ENCODE measurements at regions not wholly inside any gene's neighbourhood (a gene's known extent, or its start where the extent isn't known, plus 50 kb on each side); places are given as distances from the start of the nearest gene placed in this dataset.

DNA sequence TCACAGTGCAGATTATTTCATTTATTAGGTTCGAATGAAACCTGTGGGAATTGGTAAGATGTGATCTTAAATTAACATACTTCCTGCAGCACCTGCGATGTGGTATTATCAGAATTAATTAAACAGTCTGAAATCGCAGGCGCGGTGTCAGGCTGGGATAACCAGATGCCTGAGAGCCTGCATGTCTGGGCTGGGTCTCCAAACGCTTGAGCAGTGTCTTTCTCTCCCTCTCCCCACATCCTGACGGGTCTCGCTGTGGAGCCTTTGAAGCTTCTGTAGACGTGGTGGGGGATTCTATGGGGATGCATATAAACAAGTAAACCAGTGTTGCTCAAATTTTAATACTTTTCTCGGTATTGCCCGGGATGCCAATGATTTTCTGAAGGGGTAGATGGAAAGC lies 366.2 kb upstream of the SPRED2 start:
- no peak overlapping the region for H3K4me3 ChIP-seq (replicated peaks in 1 of 3)
- intact Hi-C loops (cut with DNase I) = no loop called here
- no peak overlapping the region for H3K27ac ChIP-seq
- H3K4me1 ChIP-seq = no peaks in the 10 kb centered on the region
- no peaks in the 10 kb centered on the region for H3K36me3 ChIP-seq
- TF ChIP-seq POLR2A (IDR thresholded peaks at IDR 0.05) = no peak
- TF ChIP-seq, protein P1, sequence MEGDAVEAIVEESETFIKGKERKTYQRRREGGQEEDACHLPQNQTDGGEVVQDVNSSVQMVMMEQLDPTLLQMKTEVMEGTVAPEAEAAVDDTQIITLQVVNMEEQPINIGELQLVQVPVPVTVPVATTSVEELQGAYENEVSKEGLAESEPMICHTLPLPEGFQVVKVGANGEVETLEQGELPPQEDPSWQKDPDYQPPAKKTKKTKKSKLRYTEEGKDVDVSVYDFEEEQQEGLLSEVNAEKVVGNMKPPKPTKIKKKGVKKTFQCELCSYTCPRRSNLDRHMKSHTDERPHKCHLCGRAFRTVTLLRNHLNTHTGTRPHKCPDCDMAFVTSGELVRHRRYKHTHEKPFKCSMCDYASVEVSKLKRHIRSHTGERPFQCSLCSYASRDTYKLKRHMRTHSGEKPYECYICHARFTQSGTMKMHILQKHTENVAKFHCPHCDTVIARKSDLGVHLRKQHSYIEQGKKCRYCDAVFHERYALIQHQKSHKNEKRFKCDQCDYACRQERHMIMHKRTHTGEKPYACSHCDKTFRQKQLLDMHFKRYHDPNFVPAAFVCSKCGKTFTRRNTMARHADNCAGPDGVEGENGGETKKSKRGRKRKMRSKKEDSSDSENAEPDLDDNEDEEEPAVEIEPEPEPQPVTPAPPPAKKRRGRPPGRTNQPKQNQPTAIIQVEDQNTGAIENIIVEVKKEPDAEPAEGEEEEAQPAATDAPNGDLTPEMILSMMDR (IDR thresholded peaks at IDR 0.05) = no peak
- 92 to 93% methylated on average over 11 of the region's 11 CpGs for WGBS, 2 donors
- no peak for DNase-seq
- no peaks in the 10 kb centered on the region for H3K27me3 ChIP-seq
- no peaks in the 10 kb centered on the region for H3K9me3 ChIP-seq

DNA sequence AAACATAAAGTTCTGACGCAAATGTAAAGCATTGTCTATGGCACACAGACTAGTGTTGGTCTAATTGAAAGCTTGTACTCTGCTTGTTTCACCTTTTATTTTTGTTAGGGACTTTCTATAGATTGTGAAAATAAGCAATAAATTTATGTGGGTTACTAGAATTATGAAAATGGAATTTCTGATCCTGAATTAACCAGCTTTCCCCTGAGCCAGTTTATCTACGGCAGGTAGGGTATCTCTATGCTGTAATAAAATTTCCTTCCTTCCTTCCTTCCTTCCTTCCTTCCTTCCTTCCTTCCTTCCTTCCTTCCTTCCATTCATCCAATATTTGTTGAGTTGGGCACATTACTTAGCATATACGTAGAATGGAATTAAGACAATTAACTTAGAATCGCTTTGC lies 362.6 kb upstream of the SPRED2 start:
- no peaks in the 10 kb centered on the region for H3K9me3 ChIP-seq
- no peak overlapping the region for H3K4me3 ChIP-seq (replicated peaks in 1 of 3)
- WGBS, 2 donors = 87 to 90% methylated on average over 4 of the region's 4 CpGs
- intact Hi-C loops (cut with DNase I) = no loop called here
- no peak for TF ChIP-seq POLR2A (IDR thresholded peaks at IDR 0.05)
- TF ChIP-seq, protein P1 (IDR thresholded peaks at IDR 0.05) = no peak
- no peaks in the 10 kb centered on the region for H3K36me3 ChIP-seq
- no peak for DNase-seq
- H3K27ac ChIP-seq = no peak overlapping the region
- no peaks in the 10 kb centered on the region for H3K4me1 ChIP-seq
- no peaks in the 10 kb centered on the region for H3K27me3 ChIP-seq

DNA sequence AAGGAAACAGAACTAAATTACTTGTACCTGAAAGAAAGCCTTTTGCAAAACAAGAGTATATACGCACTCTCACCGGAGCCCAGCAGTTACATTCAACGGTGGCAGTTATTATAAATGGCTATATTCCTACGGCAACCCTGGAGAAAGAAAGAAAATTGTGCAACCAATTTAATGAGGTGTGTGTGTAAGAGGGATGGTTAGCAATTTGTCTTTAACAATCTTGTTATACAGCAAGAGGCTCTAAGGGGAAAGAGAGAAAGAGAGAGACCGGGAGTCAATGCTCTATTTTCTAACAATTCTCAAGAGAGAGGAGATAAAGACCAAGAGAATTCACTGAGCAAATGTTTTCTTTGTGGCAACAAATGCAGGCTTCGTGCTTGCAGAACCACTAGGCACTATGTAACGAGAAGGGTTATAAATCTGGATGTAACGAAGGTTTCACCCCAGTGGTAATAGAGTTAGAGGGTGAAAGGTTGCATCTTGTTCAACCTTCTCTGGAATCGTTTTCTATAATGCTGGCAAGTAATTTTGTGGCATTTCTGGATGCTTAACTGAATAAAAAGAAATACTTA lies 359.1 kb upstream of the SPRED2 start:
- H3K36me3 ChIP-seq = no peaks in the 10 kb centered on the region
- H3K9me3 ChIP-seq = no peaks in the 10 kb centered on the region
- no peak for DNase-seq
- H3K27ac ChIP-seq = no peak overlapping the region
- no peaks in the 10 kb centered on the region for H3K4me1 ChIP-seq
- no peak overlapping the region for H3K4me3 ChIP-seq (replicated peaks in 1 of 3)
- no peaks in the 10 kb centered on the region for H3K27me3 ChIP-seq
- 74 to 82% methylated on average over 9 of the region's 9 CpGs for WGBS, 2 donors
- intact Hi-C loops (cut with DNase I) = no loop called here
- TF ChIP-seq, protein P1 (IDR thresholded peaks at IDR 0.05) = no peak
- no peak for TF ChIP-seq POLR2A (IDR thresholded peaks at IDR 0.05)

DNA sequence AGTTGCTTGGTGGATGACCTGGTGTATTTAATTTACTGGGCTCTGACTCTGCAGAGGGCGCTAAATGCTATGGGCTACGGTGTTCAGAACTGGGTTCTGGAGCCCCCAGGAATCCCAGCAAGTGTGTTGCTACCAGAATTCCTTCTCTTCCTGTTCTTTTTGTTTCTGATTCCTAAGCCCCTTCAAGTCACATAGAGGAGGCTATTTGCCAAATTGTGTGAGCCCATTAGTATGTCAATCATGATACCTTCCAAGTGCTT lies 358.2 kb upstream of the SPRED2 start:
- Histone ChIP-seq H3K27ac (no peak overlapping the region), H3K36me3 (no peaks in the 10 kb centered on the region), H3K27me3 (no peaks in the 10 kb centered on the region), H3K4me1 (no peaks in the 10 kb centered on the region), H3K4me3 (replicated peaks in 1 of 3) (no peak overlapping the region), H3K9me3 (no peaks in the 10 kb centered on the region)
- DNase-seq = no peak
- intact Hi-C loops (cut with DNase I) = no loop called here
- WGBS, 2 donors = 62 to 84% methylated on average over 2 of the region's 2 CpGs
- TF ChIP-seq, protein P1 (IDR thresholded peaks at IDR 0.05) = no peak
- no peak for TF ChIP-seq POLR2A (IDR thresholded peaks at IDR 0.05)

DNA sequence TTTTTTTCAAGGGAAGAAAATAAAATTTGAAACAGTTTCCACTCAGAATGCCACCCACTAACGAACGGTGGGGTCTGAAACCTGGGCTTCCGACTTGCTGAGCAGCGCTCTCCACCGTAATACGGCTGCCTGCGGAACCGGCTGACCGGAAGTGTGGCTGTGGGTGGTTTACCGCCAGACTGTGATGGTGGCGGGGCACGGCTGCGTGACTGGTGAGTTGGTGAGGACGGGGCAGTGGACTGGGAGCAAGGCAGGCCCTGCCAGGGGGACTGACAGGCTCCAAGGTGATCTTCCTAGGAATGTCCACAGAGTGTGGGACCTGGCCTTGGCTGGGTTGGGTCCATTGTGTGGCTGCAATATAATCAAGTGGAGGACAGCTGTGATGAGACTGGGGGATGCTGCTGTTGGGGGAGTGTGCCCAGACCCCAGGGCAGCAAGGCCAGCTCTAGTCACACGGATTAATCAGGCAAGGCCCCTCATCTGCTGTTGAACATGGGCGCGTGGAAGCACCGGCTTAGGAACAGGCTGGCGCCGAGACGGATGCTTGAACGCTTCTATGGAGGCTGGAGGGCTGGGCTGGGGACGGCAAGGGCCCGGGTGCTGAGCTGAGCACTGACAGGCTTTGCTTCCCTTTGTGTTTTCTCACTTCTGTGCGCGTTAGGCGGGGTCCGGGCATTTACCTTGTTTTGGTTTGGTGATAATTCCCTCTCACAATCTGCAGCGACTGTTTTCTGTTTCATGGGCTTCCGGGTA lies 357.7 kb upstream of the SPRED2 start:
- no peaks in the 10 kb centered on the region for H3K36me3 ChIP-seq
- no peak overlapping the region for H3K4me3 ChIP-seq (replicated peaks in 1 of 3)
- no peaks in the 10 kb centered on the region for H3K27me3 ChIP-seq
- no peaks in the 10 kb centered on the region for H3K4me1 ChIP-seq
- intact Hi-C loops (cut with DNase I) = no loop called here
- H3K27ac ChIP-seq = no peak overlapping the region
- WGBS, 2 donors = 78 to 85% methylated on average over 30 of the region's 30 CpGs
- no peaks in the 10 kb centered on the region for H3K9me3 ChIP-seq
- TF ChIP-seq, protein P1 (IDR thresholded peaks at IDR 0.05) = no peak
- TF ChIP-seq POLR2A (IDR thresholded peaks at IDR 0.05) = no peak
- no peak for DNase-seq
